Activated CD4-positive, alpha-beta T cell treated with anti-CD3 and anti-CD28 coated beads for 48 hours (primary cell): ENCODE measurements at regions not wholly inside any gene's neighbourhood (a gene's known extent, or its start where the extent isn't known, plus 50 kb on each side); places are given as distances from the start of the nearest gene placed in this dataset.
A peak's percentile ranks its signal among the peaks of the same experiment; 100 is the strongest.
"Not testable (repeated sequence)": the region's sequence is repeated elsewhere in the genome, so short reads cannot be mapped to it uniquely, and the experiment has no call there.

Experiments
- DNase-seq: peaks from one replicate; pipeline ENCODE4 v3.0.0-alpha.2; 2020

DNA sequence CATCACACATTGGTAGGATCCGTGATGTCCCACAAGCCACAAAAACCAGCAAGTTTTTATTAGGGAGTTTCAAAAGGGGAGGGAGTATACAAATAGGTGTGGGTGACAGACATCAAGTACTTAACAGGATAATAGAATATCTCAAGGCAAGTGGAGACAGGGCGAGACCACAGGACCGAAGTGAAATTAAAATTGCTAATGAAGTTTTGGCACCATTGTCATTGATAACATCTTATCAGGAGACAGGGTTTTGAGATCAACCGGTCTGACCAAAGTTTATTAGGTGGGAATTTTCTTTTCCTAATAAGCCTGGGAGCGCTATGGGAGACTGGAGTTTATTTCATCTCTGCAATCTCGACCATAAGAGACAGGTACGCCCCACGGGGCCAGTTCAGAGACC lies 178.5 kb downstream of the OTOP1 start:
- not testable (repeated sequence) for DNase-seq

DNA sequence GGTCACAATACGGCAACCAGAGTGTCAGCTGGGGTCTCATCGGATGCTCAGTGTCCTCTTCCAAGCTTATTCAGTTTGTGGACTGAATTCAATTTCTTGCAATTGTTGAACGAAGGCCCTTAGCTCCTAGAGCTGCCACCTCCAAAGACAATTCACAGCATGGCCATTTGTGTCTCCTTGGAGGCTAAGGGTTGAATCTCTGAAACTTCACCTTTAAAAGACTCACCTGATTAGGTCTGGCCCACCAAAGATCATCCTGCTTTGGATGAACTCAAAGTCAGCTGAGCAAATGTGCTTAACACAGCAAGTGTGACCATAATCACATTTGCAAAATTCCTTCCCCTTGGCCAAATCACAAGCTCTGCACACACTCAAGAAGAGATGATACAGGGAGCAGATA lies 175.9 kb downstream of the OTOP1 start:
- DNase-seq, result not testable (repeated sequence)

DNA sequence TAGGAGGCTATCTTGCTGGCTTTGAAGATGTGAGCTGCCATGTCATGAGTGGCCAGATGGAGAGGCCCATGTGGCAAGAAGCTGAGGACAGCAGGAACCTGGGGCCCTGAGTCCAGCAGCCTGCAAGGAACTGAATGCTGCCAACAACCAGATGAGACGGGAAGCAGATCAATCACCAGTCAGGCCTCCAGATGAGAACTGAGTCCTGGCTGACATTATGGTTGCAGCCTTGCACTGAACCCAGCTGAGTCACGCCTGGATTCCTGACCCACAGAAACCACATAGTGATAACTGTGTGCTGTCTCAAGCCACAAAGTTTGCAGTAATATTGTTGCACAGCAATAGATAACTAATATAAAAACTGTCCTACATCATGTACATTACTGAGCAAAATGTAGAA lies 173.8 kb downstream of the OTOP1 start:
- not testable (repeated sequence) for DNase-seq

DNA sequence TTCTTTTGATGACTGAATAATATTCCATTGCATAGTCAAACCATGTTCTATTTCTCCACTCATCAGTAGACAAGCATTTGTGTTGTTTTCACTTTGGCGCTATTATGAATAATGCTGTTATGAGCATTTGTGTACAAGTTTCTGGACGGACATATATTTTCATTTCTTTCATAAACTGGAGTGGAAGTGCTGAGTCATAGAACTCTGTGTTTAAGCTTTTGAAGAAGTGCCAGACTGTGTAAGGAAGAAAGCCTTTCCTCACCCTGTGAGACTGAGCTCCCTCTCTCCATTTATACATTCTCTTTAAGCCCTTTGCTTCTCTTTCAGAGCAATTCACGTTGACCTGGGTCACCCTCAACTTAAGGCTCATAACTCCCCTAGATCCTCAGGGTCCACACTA lies 169.5 kb downstream of the OTOP1 start:
- DNase-seq, result not testable (repeated sequence)

DNA sequence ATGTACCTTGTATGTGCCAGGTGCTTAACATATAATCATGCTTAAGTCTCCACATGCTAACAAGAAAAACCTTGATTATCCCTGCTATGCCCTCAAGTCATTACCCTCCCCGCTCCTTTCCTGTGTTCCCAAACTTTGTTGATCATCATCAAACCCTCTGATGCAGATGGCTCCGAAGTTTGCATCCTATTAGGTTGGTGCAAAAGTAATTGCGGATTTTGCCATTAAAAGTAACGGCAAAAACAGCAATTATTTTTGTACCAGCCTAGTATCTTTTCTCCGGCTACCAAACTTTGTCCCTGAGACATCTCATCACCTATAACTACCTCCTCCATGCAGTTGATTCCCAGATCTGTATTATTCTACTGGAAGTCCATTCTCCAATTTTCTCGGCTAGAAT lies 142.6 kb downstream of the OTOP1 start:
- not testable (repeated sequence) for DNase-seq

DNA sequence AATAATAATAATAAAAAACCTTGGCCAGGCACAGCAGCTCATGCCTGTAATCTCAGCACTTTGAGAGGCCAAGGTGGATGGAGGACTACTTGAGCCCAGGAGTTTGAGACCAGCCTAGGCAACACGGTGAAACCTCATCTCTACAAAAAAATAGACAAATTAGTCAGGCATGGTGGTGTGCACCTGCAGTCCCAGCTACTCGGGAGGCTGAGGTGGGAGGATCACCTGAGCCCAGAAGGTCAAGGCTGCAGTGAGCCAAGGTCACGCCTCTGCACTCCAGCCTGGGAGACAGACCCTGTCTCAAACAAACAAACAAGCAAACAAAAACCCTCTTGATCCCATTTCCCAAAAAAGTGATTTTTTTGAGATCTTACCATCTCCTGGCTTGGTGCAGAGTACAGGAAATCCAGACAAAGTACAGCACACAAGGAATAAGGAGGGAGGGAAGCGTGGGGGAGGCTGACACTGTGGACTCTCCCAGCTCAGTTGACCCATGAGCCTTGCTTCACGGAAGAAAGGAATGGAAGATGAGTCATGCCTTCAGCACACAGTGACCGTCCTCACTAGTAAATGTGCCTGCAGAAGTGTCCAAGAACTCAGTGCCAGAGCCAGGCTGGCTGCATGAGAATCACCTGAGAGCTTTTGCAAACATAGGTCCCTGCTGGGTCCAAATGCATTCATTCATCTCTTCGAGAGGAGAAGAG lies 136.9 kb downstream of the OTOP1 start:
- not testable (repeated sequence) for DNase-seq

DNA sequence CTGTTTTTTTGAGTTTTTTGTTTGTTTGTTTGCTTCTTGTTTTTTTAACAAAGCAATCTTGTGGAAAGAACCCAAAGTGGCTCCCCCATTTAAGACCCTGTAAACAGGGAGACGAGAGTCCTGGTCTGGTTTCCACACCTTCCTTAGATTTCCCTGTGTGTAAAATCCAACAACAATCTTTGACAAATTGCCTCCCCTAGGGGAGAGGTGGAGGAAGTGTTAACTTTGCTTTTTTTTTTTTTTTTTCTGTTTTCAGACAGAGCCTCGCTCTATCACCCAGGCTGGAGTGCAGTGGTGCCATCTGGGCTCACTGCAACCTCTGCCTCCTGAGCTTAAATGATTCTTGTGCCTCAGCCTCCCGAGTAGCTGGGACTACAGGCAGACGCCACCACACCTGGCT lies 136.0 kb downstream of the OTOP1 start:
- not testable (repeated sequence) for DNase-seq

DNA sequence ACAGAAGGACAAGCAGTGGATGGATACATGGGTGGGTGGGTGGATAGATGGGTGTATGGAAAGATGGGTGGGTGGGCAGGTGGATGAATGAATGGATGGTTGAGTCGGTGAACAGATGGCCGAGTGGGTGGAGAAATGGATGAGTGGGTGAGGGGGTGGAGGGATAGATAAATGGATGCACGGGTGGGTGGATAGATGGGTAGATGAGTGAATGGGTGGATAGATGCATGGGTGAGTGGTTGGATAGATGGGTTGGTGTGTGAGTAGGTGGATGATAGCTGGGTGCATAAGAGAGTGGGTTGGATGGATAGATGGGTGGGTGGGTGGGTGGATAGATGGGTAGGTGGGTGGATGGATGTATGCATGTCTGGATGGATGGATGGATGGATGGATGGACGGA lies 134.6 kb downstream of the OTOP1 start:
- DNase-seq, result not testable (repeated sequence)

DNA sequence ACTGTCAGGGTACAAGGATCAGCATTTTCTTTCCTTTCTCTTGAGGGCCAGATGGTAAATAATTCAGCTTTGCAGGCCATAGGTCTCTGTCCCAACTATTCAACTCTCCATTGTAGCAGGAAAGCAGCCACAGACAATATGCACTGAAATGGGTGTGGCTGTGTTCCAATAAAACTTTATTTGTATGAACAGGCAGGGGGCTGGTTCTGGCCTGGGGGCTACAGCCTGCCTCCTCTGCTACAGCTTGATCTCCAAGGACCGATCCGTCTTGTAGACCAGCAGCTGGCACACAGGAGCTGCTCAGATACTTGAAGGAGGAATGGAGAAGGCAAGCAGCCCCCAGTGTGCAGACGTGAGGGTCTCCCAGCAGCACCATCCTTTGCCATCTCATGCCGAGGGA lies 127.1 kb downstream of the OTOP1 start:
- not testable (repeated sequence) for DNase-seq

DNA sequence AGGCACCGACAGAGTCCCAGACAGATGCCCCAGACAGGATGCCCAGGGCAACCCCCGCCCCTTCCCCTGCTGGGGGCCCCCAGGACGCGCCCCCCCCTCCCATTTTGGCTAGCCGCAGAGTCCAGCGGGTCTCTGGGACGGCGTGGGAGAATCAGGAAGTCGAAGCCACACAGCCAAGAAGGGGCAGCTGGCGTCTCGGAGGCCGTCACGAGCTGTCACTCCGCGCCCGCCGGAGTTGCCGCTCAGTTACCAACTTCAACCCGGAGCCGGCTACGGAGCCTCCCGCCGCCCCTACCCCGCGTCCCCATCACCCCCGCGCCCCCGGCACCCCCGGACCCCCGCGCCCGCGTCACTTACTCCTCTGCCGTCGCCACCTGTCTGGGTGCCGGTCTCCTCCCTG lies 119.8 kb downstream of the OTOP1 start:
- peak; percentile 2 for DNase-seq

DNA sequence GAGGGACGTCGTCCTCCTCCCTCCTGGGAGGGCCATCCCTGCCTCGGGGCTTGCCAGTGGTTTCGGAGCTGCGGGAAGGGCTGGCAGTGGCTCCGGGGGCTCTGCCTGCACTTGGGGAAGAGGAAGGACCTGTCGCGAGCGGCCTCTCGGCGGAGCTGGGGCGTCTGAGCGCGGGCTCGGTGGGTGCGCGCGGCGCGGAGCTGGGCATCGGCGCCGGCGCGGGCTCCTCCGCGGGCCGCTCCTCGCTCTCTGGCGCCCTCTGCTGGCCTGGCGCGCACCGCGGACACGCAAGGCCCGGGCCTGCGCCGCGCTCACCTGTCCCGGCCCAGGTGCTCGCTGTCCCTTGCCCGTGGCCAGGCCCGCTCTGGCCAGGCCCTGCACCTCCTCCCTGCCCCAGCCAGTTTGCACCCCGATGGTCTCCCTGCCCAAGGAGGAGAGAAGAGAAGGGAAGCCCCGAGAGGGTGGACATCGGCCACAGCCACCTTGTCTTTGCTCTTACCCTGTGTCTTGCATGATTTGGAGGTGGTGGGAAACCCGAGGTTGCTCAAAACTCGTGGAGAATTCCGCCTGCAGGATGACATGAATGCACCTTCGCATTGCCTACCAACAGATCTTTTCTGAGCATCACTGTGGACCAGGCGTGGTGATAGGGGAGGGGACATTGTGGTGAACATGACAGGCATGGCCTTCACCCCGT lies 119.2 kb downstream of the OTOP1 start:
- peak; percentile 79 for DNase-seq

DNA sequence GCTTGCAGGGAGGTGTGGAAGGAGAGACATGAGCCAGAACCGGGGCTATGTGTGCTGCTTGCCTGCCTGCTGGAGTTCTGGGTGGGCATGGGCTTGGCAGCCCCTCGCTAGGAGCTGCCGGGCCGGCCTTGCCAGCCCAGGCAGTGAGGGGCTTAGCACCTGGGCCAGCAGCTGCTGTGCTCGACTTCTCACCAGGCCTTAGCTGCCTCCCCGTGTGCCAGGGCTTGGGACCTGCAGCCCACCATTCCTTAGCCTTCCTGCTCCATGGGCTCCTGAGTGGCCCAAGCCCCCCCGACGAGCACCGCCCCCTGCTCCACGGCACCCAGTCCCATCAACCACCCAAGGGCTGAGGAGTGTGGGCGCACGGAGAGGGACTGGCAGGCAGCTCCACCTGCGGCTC lies 111.3 kb downstream of the OTOP1 start:
- DNase-seq, result not testable (repeated sequence)

DNA sequence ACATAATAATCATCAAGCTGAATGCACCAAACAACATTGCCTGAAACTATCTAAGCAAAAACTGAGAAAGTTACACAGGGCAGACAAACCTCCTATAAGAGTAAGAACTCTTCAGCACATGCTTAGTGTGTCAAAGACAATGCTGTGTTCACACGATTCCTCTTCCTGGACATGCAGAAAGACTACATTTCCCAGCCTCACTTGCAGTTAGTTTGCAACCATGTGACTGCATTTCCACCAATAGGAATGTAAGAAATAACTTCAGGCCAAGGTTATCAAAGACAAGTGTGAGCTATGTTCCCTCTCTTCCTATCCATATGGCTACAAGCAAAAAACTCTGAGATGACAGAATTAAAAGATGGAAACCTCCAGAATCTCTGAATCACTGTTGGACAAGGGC lies 109.8 kb downstream of the OTOP1 start:
- DNase-seq, result not testable (repeated sequence)

DNA sequence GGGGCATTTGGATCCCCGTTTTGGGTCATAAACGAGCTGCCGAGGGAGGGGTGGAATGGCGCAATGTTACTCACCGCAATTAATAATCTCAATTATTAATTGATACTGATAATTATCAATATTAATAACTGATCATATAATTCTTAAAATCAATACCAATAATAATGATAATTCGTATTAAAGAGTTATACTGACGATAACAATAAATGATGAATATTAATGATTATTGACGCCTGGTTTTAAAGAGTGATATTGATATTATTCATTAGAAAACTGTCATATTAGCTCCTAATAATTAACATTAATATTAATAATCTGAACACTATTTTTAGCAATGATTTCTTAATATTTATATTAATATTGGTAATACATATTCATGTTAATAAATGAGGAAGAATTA lies 92.4 kb downstream of the OTOP1 start:
- DNase-seq, result not testable (repeated sequence)

DNA sequence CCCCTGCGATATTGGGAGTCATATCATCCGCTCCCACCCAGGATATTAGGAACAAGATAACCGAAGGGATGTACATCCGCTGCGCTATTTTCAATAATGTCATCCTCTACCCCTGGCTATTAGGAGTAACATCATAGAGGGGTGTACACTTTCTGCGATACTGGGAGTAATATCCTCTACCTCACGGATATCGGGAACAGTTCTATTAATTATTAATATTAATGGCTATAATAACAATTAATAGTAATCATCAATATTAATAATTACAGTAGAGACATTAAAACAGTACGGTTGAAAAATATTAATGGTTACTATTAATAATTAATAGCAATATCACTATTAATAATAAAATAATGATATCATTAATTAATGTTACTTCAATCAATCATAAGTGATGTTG lies 90.1 kb downstream of the OTOP1 start:
- DNase-seq, result not testable (repeated sequence)
